ENCODE measurements at regions not wholly inside any gene's neighbourhood (a gene's known extent, or its start where the extent isn't known, plus 50 kb on each side); places are given as distances from the start of the nearest gene placed in this dataset.

DNA sequence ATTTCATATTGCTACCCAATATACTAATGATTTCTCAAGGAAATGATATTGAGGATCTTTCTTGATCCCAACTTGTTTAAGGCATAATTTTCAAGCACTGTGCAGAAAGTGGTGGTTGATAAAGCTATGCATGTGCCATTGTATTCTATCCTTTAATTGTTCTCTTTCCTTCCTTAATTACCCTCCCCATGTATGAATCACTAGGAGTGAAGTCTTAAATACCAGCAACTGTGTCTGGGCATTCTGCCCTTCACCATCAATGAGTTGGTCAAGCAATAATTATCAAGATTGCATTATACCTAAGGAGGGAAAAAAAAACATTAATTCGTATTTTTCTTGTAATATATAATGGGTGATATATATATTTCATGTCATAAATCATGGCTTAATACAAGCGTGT lies 111.8 kb upstream of the FRMPD4 start:
- POLR2A ChIA-PET, result no interaction called here
- no peak overlapping the region for H3K27ac Mint-ChIP-seq
- no peaks in the 10 kb centered on the region for H3K9me3 Mint-ChIP-seq
- ATAC-seq, result no peak
- H3K36me3 Mint-ChIP-seq, result no peaks in the 10 kb centered on the region
- no peaks in the 10 kb centered on the region; the same call in 1 of the 2 replicates for H3K27me3 Mint-ChIP-seq (ENCODE audit: low read depth)
- CTCF ChIA-PET, result no interaction called here
- TF ChIP-seq FOXJ3 (CRISPR knock-in tag; IDR thresholded peaks at IDR 0.05; ENCODE audit: borderline replicate concordance) (no peak), JUN (CRISPR knock-in tag; IDR thresholded peaks at IDR 0.05) (no peak), ZNF425 (CRISPR knock-in tag; conservative IDR thresholded peaks at IDR 0.05) (no peak), MYBL2 (CRISPR knock-in tag; IDR thresholded peaks at IDR 0.05) (no peak), ZNF416 (CRISPR knock-in tag; IDR thresholded peaks at IDR 0.05) (no peak), MLX (CRISPR knock-in tag; IDR thresholded peaks at IDR 0.05) (no peak), TEAD1 (CRISPR knock-in tag; IDR thresholded peaks at IDR 0.05) (no peak), NFATC4 (CRISPR knock-in tag; IDR thresholded peaks at IDR 0.05) (no peak), CDX4 (CRISPR knock-in tag; IDR thresholded peaks at IDR 0.05; ENCODE audit: borderline replicate concordance) (no peak), TEAD4 (CRISPR knock-in tag; IDR thresholded peaks at IDR 0.05) (no peak), ESRRA (CRISPR knock-in tag; IDR thresholded peaks at IDR 0.05; ENCODE audit: borderline replicate concordance) (no peak), ATF1 (CRISPR knock-in tag; IDR thresholded peaks at IDR 0.05) (no peak), STAT6 (CRISPR knock-in tag; conservative IDR thresholded peaks at IDR 0.05; ENCODE audit: low read depth) (no peak)
- TF ChIP-seq, protein P1, sequence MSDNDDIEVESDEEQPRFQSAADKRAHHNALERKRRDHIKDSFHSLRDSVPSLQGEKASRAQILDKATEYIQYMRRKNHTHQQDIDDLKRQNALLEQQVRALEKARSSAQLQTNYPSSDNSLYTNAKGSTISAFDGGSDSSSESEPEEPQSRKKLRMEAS (CRISPR knock-in tag; IDR thresholded peaks at IDR 0.05), result no peak
- TF ChIP-seq, protein P2, sequence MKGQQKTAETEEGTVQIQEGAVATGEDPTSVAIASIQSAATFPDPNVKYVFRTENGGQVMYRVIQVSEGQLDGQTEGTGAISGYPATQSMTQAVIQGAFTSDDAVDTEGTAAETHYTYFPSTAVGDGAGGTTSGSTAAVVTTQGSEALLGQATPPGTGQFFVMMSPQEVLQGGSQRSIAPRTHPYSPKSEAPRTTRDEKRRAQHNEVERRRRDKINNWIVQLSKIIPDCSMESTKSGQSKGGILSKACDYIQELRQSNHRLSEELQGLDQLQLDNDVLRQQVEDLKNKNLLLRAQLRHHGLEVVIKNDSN (CRISPR knock-in tag; IDR thresholded peaks at IDR 0.05), result no peak
- TF ChIP-seq, protein P3, sequence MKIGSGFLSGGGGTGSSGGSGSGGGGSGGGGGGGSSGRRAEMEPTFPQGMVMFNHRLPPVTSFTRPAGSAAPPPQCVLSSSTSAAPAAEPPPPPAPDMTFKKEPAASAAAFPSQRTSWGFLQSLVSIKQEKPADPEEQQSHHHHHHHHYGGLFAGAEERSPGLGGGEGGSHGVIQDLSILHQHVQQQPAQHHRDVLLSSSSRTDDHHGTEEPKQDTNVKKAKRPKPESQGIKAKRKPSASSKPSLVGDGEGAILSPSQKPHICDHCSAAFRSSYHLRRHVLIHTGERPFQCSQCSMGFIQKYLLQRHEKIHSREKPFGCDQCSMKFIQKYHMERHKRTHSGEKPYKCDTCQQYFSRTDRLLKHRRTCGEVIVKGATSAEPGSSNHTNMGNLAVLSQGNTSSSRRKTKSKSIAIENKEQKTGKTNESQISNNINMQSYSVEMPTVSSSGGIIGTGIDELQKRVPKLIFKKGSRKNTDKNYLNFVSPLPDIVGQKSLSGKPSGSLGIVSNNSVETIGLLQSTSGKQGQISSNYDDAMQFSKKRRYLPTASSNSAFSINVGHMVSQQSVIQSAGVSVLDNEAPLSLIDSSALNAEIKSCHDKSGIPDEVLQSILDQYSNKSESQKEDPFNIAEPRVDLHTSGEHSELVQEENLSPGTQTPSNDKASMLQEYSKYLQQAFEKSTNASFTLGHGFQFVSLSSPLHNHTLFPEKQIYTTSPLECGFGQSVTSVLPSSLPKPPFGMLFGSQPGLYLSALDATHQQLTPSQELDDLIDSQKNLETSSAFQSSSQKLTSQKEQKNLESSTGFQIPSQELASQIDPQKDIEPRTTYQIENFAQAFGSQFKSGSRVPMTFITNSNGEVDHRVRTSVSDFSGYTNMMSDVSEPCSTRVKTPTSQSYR (CRISPR knock-in tag; IDR thresholded peaks at IDR 0.05), result no peak
- TF ChIP-seq, protein P4, sequence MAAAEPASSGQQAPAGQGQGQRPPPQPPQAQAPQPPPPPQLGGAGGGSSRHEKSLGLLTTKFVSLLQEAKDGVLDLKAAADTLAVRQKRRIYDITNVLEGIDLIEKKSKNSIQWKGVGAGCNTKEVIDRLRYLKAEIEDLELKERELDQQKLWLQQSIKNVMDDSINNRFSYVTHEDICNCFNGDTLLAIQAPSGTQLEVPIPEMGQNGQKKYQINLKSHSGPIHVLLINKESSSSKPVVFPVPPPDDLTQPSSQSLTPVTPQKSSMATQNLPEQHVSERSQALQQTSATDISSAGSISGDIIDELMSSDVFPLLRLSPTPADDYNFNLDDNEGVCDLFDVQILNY (CRISPR knock-in tag; IDR thresholded peaks at IDR 0.05), result no peak
- DNase-seq (ENCODE audit: low spot score), result no peak
- H3K4me1 Mint-ChIP-seq, result no peaks in the 10 kb centered on the region
- H3K4me3 Mint-ChIP-seq, result no peak overlapping the region
